ENCODE measurements at regions not wholly inside any gene's neighbourhood (a gene's known extent, or its start where the extent isn't known, plus 50 kb on each side); places are given as distances from the start of the nearest gene placed in this dataset.

DNA sequence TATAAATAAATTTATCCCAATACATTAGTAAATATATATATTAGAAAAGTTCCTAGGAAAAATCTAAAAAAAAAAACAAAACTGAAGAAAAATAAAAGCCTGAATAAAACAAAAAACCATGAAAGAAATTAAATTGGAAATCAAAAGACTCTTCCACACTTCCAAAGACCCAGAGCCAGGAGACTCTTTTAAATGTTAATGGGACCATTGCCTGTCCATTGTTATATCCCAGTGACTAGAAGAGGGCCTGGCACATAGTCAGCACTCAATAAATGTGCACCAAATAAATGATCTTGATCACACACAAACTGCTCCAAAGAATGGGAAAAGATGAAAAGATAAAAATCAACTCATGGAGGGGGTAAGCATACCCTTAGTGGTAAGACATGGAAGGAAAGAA, 51.3 kb upstream of the CLDN18 start:
- H3K4me1 ChIP-seq (ENCODE audit: control insufficient read depth, insufficient read depth, low read length): peaks cover 17% of the 10 kb centered on the region
- H3K27me3 ChIP-seq (ENCODE audit: control insufficient read depth, insufficient read depth, low read length): no peaks in the 10 kb centered on the region
- H3K27ac ChIP-seq (ENCODE audit: low read depth, low read length): no peak overlapping the region
- H3K9me3 ChIP-seq (ENCODE audit: control insufficient read depth, insufficient read depth, low read depth, low read length): no peaks in the 10 kb centered on the region; the same call in 1 of the 2 replicates
- H3K4me3 ChIP-seq (ENCODE audit: low read depth, low read length): no peak overlapping the region
- no peaks in the 10 kb centered on the region for H3K36me3 ChIP-seq (ENCODE audit: control insufficient read depth, insufficient read depth, low read length)
- no peak overlapping the region for H3K9ac ChIP-seq (ENCODE audit: low read length)
